EH (cell line): ENCODE measurements at regions not wholly inside any gene's neighbourhood (a gene's known extent, or its start where the extent isn't known, plus 50 kb on each side); places are given as distances from the start of the nearest gene placed in this dataset.
"Not testable (repeated sequence)": the region's sequence is repeated elsewhere in the genome, so short reads cannot be mapped to it uniquely, and the experiment has no call there.

Experiments used
- DNase-seq: peaks from one replicate; pipeline ENCODE4 v3.0.0-alpha.2; 2015; ENCODE audit warnings: low read depth

- no peak for DNase-seq
Measured at GRCh38 chr18:22284581-22285360, 115.4 kb downstream of the GATA6 start.

- not testable (repeated sequence) for DNase-seq
Measured at GRCh38 chr18:22283855-22284254, 114.5 kb downstream of the GATA6 start.

- peak; percentile 15 for DNase-seq
Measured at GRCh38 chr18:22283397-22283796, 114.0 kb downstream of the GATA6 start.

- DNase-seq: no peak
Measured at GRCh38 chr18:22283116-22283395, 113.7 kb downstream of the GATA6 start.

- peak; percentile 71 for DNase-seq
Measured at GRCh38 chr18:22282311-22283115, 113.1 kb downstream of the GATA6 start.

GRCh38 chr18:22280453-22280750, 111.0 kb downstream of the GATA6 start:
- no peak for DNase-seq

GRCh38 chr18:22279741-22280452, 110.5 kb downstream of the GATA6 start:
- DNase-seq: peak; percentile 73

GRCh38 chr18:22278798-22279197, 109.4 kb downstream of the GATA6 start:
- no peak for DNase-seq

GRCh38 chr18:22277758-22278157, 108.4 kb downstream of the GATA6 start:
- no peak for DNase-seq

- DNase-seq: no peak
Measured at GRCh38 chr18:22276334-22276713, 106.9 kb downstream of the GATA6 start.

GRCh38 chr18:22275706-22276333, 106.4 kb downstream of the GATA6 start:
- DNase-seq: no peak

- DNase-seq: no peak
Measured at GRCh38 chr18:22273101-22274039, 104.0 kb downstream of the GATA6 start.

GRCh38 chr18:22272242-22272641, 102.9 kb downstream of the GATA6 start:
- DNase-seq: no peak

- DNase-seq: no peak
Measured at GRCh38 chr18:22271030-22271429, 101.6 kb downstream of the GATA6 start.

GRCh38 chr18:22268641-22269128, 99.3 kb downstream of the GATA6 start:
- DNase-seq: no peak

- no peak for DNase-seq
Measured at GRCh38 chr18:22267697-22268096, 98.3 kb downstream of the GATA6 start.

- DNase-seq: no peak
Measured at GRCh38 chr18:22267225-22267624, 97.8 kb downstream of the GATA6 start.

GRCh38 chr18:22265838-22266237, 96.4 kb downstream of the GATA6 start:
- DNase-seq: no peak

GRCh38 chr18:22260208-22260820, 90.9 kb downstream of the GATA6 start:
- DNase-seq: no peak

GRCh38 chr18:22257022-22257543, 87.7 kb downstream of the GATA6 start:
- no peak for DNase-seq

- DNase-seq: no peak
Measured at GRCh38 chr18:22254088-22254487, 84.7 kb downstream of the GATA6 start.
